MCF 10A (cell line): ENCODE measurements at regions not wholly inside any gene's neighbourhood (a gene's known extent, or its start where the extent isn't known, plus 50 kb on each side); places are given as distances from the start of the nearest gene placed in this dataset.
"Not testable (repeated sequence)": the region's sequence is repeated elsewhere in the genome, so short reads cannot be mapped to it uniquely, and the experiment has no call there.

Experiments
- BruUV-seq: library from RNA; stranded (reverse); fragments of 400-500 nt; replicated peaks from 2 replicates; lab custom pipeline; 2021; lab: Mats Ljungman, UMichigan
- CTCF ChIA-PET: fragments of 300-600 bp; sonication (Branson Sonifier 250); formaldehyde crosslinking; extraction: SDS; loops from one replicate; lab custom pipeline; 2021; ENCODE audit warnings: antibody characterized with exemption, inconsistent platforms; lab: Yijun Ruan, JAX
- POLR2A ChIA-PET: fragments of 300-600, 350-650 bp; sonication (Branson Sonifier 250); formaldehyde crosslinking; extraction: SDS; loops from one replicate; lab custom pipeline; 2020; ENCODE audit warnings: antibody characterized with exemption, inconsistent platforms; lab: Yijun Ruan, JAX
- DNase-seq: peaks from one replicate; pipeline ENCODE4 v3.0.0-alpha.2; 2018; ENCODE audit not compliant: unreplicated experiment
- H3K27ac Mint-ChIP-seq: one replicate; pipeline ENCODE4 v1.8.0; 2022; ENCODE audit warnings: mild to moderate bottlenecking, low read depth, mixed read lengths; ENCODE audit not compliant: unreplicated experiment
- H3K27me3 Mint-ChIP-seq: one replicate; pipeline ENCODE4 v1.8.0; 2022; ENCODE audit warnings: mixed read lengths; ENCODE audit not compliant: insufficient read depth, unreplicated experiment
- H3K36me3 Mint-ChIP-seq: one replicate; pipeline ENCODE4 v1.8.0; 2022; ENCODE audit warnings: mild to moderate bottlenecking, moderate library complexity, mixed read lengths; ENCODE audit not compliant: insufficient read depth, unreplicated experiment
- H3K4me1 Mint-ChIP-seq: one replicate; pipeline ENCODE4 v1.8.0; 2022; ENCODE audit warnings: mixed read lengths; ENCODE audit not compliant: insufficient read depth, unreplicated experiment
- H3K4me3 Mint-ChIP-seq: one replicate; pipeline ENCODE4 v1.8.0; 2022; ENCODE audit warnings: mild to moderate bottlenecking, moderate library complexity, mixed read lengths; ENCODE audit not compliant: unreplicated experiment
- H3K9me3 Mint-ChIP-seq: one replicate; pipeline ENCODE4 v1.8.0; 2022; ENCODE audit warnings: mixed read lengths; ENCODE audit not compliant: unreplicated experiment
- CTCF ChIP-seq: fragments of 200-600 bp; IDR thresholded peaks from one replicate; pipeline ENCODE4 v1.8.0; 2022; ENCODE audit warnings: antibody characterized with exemption, mild to moderate bottlenecking; ENCODE audit not compliant: unreplicated experiment
- intact Hi-C: fragments of 100-400 bp; cut with micrococcal nuclease; formaldehyde crosslinking; loops from 2 replicates; pipeline ENCODE4 v1.14.1; 2022

- H3K27ac Mint-ChIP-seq, H3K4me1 Mint-ChIP-seq, H3K27me3 Mint-ChIP-seq, H3K36me3 Mint-ChIP-seq, CTCF ChIA-PET, intact Hi-C loops, BruUV-seq, H3K4me3 Mint-ChIP-seq, DNase-seq: not testable (repeated sequence)
- POLR2A ChIA-PET: interaction anchor here (0.9 kb wide), 1 partner anchor 25 kb away, joined by 3 read pairs; no protein-coding TSS in a partner anchor
- peaks cover 24% of the 10 kb centered on the region for H3K9me3 Mint-ChIP-seq
Observed at GRCh38 chr6:104676679-104677078, 183.0 kb downstream of the HACE1 start.

GRCh38 chr6:104675161-104675560 lies 184.6 kb downstream of the HACE1 start:
- H3K27me3 Mint-ChIP-seq, POLR2A ChIA-PET, H3K4me1 Mint-ChIP-seq, H3K27ac Mint-ChIP-seq, intact Hi-C loops, BruUV-seq, H3K36me3 Mint-ChIP-seq, DNase-seq, H3K4me3 Mint-ChIP-seq: not testable (repeated sequence)
- CTCF ChIA-PET: interaction anchor here (1.0 kb wide), 1 partner anchor 34 kb away, joined by 3 read pairs; no protein-coding TSS in a partner anchor
- H3K9me3 Mint-ChIP-seq: peaks cover 24% of the 10 kb centered on the region

- intact Hi-C loops, BruUV-seq, H3K4me1 Mint-ChIP-seq, DNase-seq, POLR2A ChIA-PET, H3K27ac Mint-ChIP-seq, CTCF ChIA-PET, H3K36me3 Mint-ChIP-seq, H3K4me3 Mint-ChIP-seq, H3K27me3 Mint-ChIP-seq: not testable (repeated sequence)
- H3K9me3 Mint-ChIP-seq: peaks cover 24% of the 10 kb centered on the region
Observed at GRCh38 chr6:104673078-104673477, 186.6 kb downstream of the HACE1 start.

GRCh38 chr6:104671591-104671891 lies 188.2 kb downstream of the HACE1 start:
- H3K9me3 Mint-ChIP-seq: peaks cover 24% of the 10 kb centered on the region
- H3K4me3 Mint-ChIP-seq, BruUV-seq, H3K36me3 Mint-ChIP-seq, CTCF ChIA-PET, H3K27me3 Mint-ChIP-seq, DNase-seq, H3K4me1 Mint-ChIP-seq, H3K27ac Mint-ChIP-seq, intact Hi-C loops: not testable (repeated sequence)
- POLR2A ChIA-PET: interaction anchor here (0.6 kb wide), 1 partner anchor 497 kb away, joined by 4 read pairs; no protein-coding TSS in a partner anchor

- DNase-seq, intact Hi-C loops, H3K36me3 Mint-ChIP-seq, H3K27me3 Mint-ChIP-seq, POLR2A ChIA-PET, BruUV-seq, CTCF ChIA-PET, H3K4me3 Mint-ChIP-seq, H3K4me1 Mint-ChIP-seq, H3K27ac Mint-ChIP-seq: not testable (repeated sequence)
- H3K9me3 Mint-ChIP-seq: peaks cover 28% of the 10 kb centered on the region
Observed at GRCh38 chr6:104670834-104671590, 188.7 kb downstream of the HACE1 start.

GRCh38 chr6:104669483-104669882 lies 190.2 kb downstream of the HACE1 start:
- no peak overlapping the region for H3K27ac Mint-ChIP-seq
- H3K4me1 Mint-ChIP-seq: no peaks in the 10 kb centered on the region
- POLR2A ChIA-PET: no interaction called here
- BruUV-seq: no TSS peak
- no peaks in the 10 kb centered on the region for H3K36me3 Mint-ChIP-seq
- CTCF ChIA-PET: interaction anchor here (0.6 kb wide), 1 partner anchor 299 kb away, joined by 3 read pairs; no protein-coding TSS in a partner anchor
- TF ChIP-seq CTCF: no peak
- H3K4me3 Mint-ChIP-seq: no peak overlapping the region
- H3K9me3 Mint-ChIP-seq: peaks cover 35% of the 10 kb centered on the region
- H3K27me3 Mint-ChIP-seq: no peaks in the 10 kb centered on the region
- intact Hi-C loops: no loop called here
- DNase-seq: no peak
